Activated CD4-positive, alpha-beta memory T cell treated with anti-CD3 and anti-CD28 coated beads for 36 hours (primary cell): ENCODE measurements at regions not wholly inside any gene's neighbourhood (a gene's known extent, or its start where the extent isn't known, plus 50 kb on each side); places are given as distances from the start of the nearest gene placed in this dataset.
"Not testable (repeated sequence)": the region's sequence is repeated elsewhere in the genome, so short reads cannot be mapped to it uniquely, and the experiment has no call there.

Experiments
- CTCF ChIA-PET: fragments of 350-600 bp; sonication (Branson Sonifier 250); formaldehyde crosslinking; loops from one replicate; lab custom pipeline; 2021; ENCODE audit warnings: antibody characterized with exemption, inconsistent platforms; lab: Charles Lee
- POLR2A ChIA-PET: fragments of 350-600 bp; sonication (Branson Sonifier 250); formaldehyde crosslinking; loops from one replicate; lab custom pipeline; 2021; ENCODE audit warnings: antibody characterized with exemption; lab: Charles Lee
- DNase-seq: peaks from one replicate; pipeline ENCODE4 v3.0.0-alpha.2; 2020
- H3K27ac Mint-ChIP-seq: one replicate; pipeline ENCODE4 v1.8.0; 2021; ENCODE audit warnings: mixed read lengths
- H3K27me3 Mint-ChIP-seq: one replicate; pipeline ENCODE4 v1.8.0; 2021; ENCODE audit warnings: mixed read lengths
- H3K36me3 Mint-ChIP-seq: one replicate; pipeline ENCODE4 v1.8.0; 2021; ENCODE audit warnings: mixed read lengths
- H3K4me1 Mint-ChIP-seq: one replicate; pipeline ENCODE4 v1.8.0; 2021; ENCODE audit warnings: low read depth, mixed read lengths
- H3K4me3 Mint-ChIP-seq: one replicate; pipeline ENCODE4 v1.8.0; 2021; ENCODE audit warnings: mild to moderate bottlenecking, mixed read lengths
- H3K9me3 Mint-ChIP-seq: one replicate; pipeline ENCODE4 v1.8.0; 2021; ENCODE audit warnings: mixed read lengths
- intact Hi-C: fragments of 100-400 bp; cut with micrococcal nuclease; formaldehyde crosslinking; loops from one replicate; pipeline ENCODE4 v1.15.1; 2023

- Mint-ChIP-seq H3K27me3 (no peaks in the 10 kb centered on the region), H3K9me3 (peaks cover 5% of the 10 kb centered on the region), H3K27ac (no peak overlapping the region), H3K36me3 (no peaks in the 10 kb centered on the region), H3K4me1 (no peaks in the 10 kb centered on the region), H3K4me3 (no peak overlapping the region)
- no peak for DNase-seq
- ChIA-PET POLR2A (no interaction called here), CTCF (no interaction called here)
- intact Hi-C loops = no loop called here
Observed at GRCh38 chr13:109938255-109938936, 152.0 kb upstream of the IRS2 start.

- H3K27ac Mint-ChIP-seq = not testable (repeated sequence)
Observed at GRCh38 chr13:109934520-109934919, 148.1 kb upstream of the IRS2 start.

GRCh38 chr13:109933476-109933875, 147.1 kb upstream of the IRS2 start:
- Mint-ChIP-seq H3K27ac (no peak overlapping the region), H3K36me3 (no peaks in the 10 kb centered on the region), H3K27me3 (no peaks in the 10 kb centered on the region), H3K4me1 (no peaks in the 10 kb centered on the region), H3K4me3 (no peak overlapping the region), H3K9me3 (peaks cover 5% of the 10 kb centered on the region)
- CTCF ChIA-PET = no interaction called here
- intact Hi-C loops = no loop called here
- POLR2A ChIA-PET = no interaction called here
- no peak for DNase-seq

More at GRCh38 chr13:109934520-109934919, 148.1 kb upstream of the IRS2 start:
- H3K36me3 Mint-ChIP-seq, POLR2A ChIA-PET, DNase-seq, H3K9me3 Mint-ChIP-seq, H3K4me3 Mint-ChIP-seq, H3K4me1 Mint-ChIP-seq, intact Hi-C loops, H3K27me3 Mint-ChIP-seq, CTCF ChIA-PET: not testable (repeated sequence)

GRCh38 chr13:109924376-109924775, 138.0 kb upstream of the IRS2 start:
- DNase-seq = no peak
- H3K36me3 Mint-ChIP-seq = no peaks in the 10 kb centered on the region
- no peaks in the 10 kb centered on the region for H3K4me1 Mint-ChIP-seq
- intact Hi-C loops = no loop called here
- H3K27ac Mint-ChIP-seq = no peak overlapping the region
- no peak overlapping the region for H3K4me3 Mint-ChIP-seq
- ChIA-PET POLR2A (no interaction called here), CTCF (no interaction called here)
- no peaks in the 10 kb centered on the region for H3K27me3 Mint-ChIP-seq
- no peaks in the 10 kb centered on the region for H3K9me3 Mint-ChIP-seq

- Mint-ChIP-seq H3K4me3 (no peak overlapping the region), H3K27ac (no peak overlapping the region), H3K27me3 (no peaks in the 10 kb centered on the region), H3K4me1 (no peaks in the 10 kb centered on the region), H3K9me3 (no peaks in the 10 kb centered on the region), H3K36me3 (no peaks in the 10 kb centered on the region)
- DNase-seq = no peak
- ChIA-PET CTCF (no interaction called here), POLR2A (no interaction called here)
- intact Hi-C loops = no loop called here
Observed at GRCh38 chr13:109922518-109922917, 136.1 kb upstream of the IRS2 start.

- Mint-ChIP-seq H3K9me3 (no peaks in the 10 kb centered on the region), H3K27ac (no peak overlapping the region), H3K4me1 (no peaks in the 10 kb centered on the region), H3K27me3 (no peaks in the 10 kb centered on the region), H3K4me3 (no peak overlapping the region), H3K36me3 (no peaks in the 10 kb centered on the region)
- CTCF ChIA-PET = no interaction called here
- intact Hi-C loops = no loop called here
- POLR2A ChIA-PET = no interaction called here
- no peak for DNase-seq
Observed at GRCh38 chr13:109919715-109920375, 133.5 kb upstream of the IRS2 start.

- CTCF ChIA-PET = no interaction called here
- POLR2A ChIA-PET = no interaction called here
- Mint-ChIP-seq H3K27ac (no peak overlapping the region), H3K4me1 (no peaks in the 10 kb centered on the region), H3K27me3 (no peaks in the 10 kb centered on the region), H3K9me3 (no peaks in the 10 kb centered on the region), H3K4me3 (no peak overlapping the region), H3K36me3 (no peaks in the 10 kb centered on the region)
- intact Hi-C loops = no loop called here
- DNase-seq = no peak
Observed at GRCh38 chr13:109918179-109918711, 131.9 kb upstream of the IRS2 start.

- Mint-ChIP-seq H3K36me3 (no peaks in the 10 kb centered on the region), H3K4me1 (no peaks in the 10 kb centered on the region), H3K4me3 (no peak overlapping the region), H3K27ac (no peak overlapping the region), H3K9me3 (no peaks in the 10 kb centered on the region), H3K27me3 (no peaks in the 10 kb centered on the region)
- CTCF ChIA-PET = no interaction called here
- intact Hi-C loops = no loop called here
- POLR2A ChIA-PET = no interaction called here
- DNase-seq = no peak
Observed at GRCh38 chr13:109917422-109917821, 131.0 kb upstream of the IRS2 start.

- H3K27ac Mint-ChIP-seq = no peak overlapping the region
- no peak overlapping the region for H3K4me3 Mint-ChIP-seq
- intact Hi-C loops = no loop called here
- POLR2A ChIA-PET = no interaction called here
- no peaks in the 10 kb centered on the region for H3K9me3 Mint-ChIP-seq
- no peaks in the 10 kb centered on the region for H3K36me3 Mint-ChIP-seq
- DNase-seq = no peak
- CTCF ChIA-PET = no interaction called here
- no peaks in the 10 kb centered on the region for H3K4me1 Mint-ChIP-seq
- peaks cover 4% of the 10 kb centered on the region for H3K27me3 Mint-ChIP-seq
Observed at GRCh38 chr13:109913936-109914510, 127.6 kb upstream of the IRS2 start.

- ChIA-PET POLR2A (no interaction called here), CTCF (no interaction called here)
- H3K27me3 Mint-ChIP-seq = peaks cover 4% of the 10 kb centered on the region
- intact Hi-C loops = no loop called here
- no peaks in the 10 kb centered on the region for H3K9me3 Mint-ChIP-seq
- no peak for DNase-seq
- no peak overlapping the region for H3K4me3 Mint-ChIP-seq
- no peaks in the 10 kb centered on the region for H3K4me1 Mint-ChIP-seq
- no peaks in the 10 kb centered on the region for H3K36me3 Mint-ChIP-seq
- no peak overlapping the region for H3K27ac Mint-ChIP-seq
Observed at GRCh38 chr13:109913186-109913585, 126.8 kb upstream of the IRS2 start.

GRCh38 chr13:109910194-109910593, 123.8 kb upstream of the IRS2 start:
- Mint-ChIP-seq H3K4me3 (no peak overlapping the region), H3K27me3 (peaks cover 12% of the 10 kb centered on the region), H3K9me3 (no peaks in the 10 kb centered on the region), H3K27ac (no peak overlapping the region), H3K4me1 (no peaks in the 10 kb centered on the region), H3K36me3 (no peaks in the 10 kb centered on the region)
- CTCF ChIA-PET = no interaction called here
- POLR2A ChIA-PET = no interaction called here
- intact Hi-C loops = no loop called here
- no peak for DNase-seq

- Mint-ChIP-seq H3K27ac (no peak overlapping the region), H3K36me3 (no peaks in the 10 kb centered on the region), H3K27me3 (peaks cover 13% of the 10 kb centered on the region), H3K4me3 (no peak overlapping the region), H3K4me1 (no peaks in the 10 kb centered on the region), H3K9me3 (no peaks in the 10 kb centered on the region)
- CTCF ChIA-PET = no interaction called here
- intact Hi-C loops = no loop called here
- no peak for DNase-seq
- POLR2A ChIA-PET = no interaction called here
Observed at GRCh38 chr13:109906976-109907375, 120.6 kb upstream of the IRS2 start.
